ENCODE measurements at regions not wholly inside any gene's neighbourhood (a gene's known extent, or its start where the extent isn't known, plus 50 kb on each side); places are given as distances from the start of the nearest gene placed in this dataset.
A peak's percentile ranks its signal among the peaks of the same experiment; 100 is the strongest.

DNA sequence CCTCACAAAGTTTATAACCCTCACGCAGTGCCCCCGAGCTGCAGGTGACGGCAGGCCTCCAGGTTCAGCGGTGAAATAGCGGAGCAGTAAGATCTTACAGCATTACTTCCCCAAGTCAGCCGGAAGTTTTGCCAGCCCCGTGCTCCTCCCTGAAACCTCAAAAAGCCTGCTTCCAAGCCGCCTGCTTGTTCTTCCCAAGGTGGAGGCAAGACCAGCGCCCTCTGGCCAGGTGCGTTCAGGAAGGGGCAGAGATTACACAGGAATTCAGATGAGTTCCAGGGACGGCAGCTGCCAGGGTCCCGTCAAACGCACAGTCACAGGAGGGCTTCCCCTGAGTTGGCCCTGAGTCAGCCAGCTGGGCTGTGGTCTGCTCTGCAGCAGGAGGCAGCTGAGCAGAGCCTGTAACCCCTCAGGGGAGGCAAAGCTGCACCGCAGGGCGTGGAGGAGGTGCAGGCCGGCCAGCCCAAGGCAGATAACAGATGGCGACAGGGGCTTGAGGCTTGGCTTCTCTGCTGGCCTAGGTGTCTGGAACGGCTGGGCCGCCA, 124.1 kb upstream of the RPS6KA2 start:
- no peak for DNase-seq (ENCODE audit: low spot score)

DNA sequence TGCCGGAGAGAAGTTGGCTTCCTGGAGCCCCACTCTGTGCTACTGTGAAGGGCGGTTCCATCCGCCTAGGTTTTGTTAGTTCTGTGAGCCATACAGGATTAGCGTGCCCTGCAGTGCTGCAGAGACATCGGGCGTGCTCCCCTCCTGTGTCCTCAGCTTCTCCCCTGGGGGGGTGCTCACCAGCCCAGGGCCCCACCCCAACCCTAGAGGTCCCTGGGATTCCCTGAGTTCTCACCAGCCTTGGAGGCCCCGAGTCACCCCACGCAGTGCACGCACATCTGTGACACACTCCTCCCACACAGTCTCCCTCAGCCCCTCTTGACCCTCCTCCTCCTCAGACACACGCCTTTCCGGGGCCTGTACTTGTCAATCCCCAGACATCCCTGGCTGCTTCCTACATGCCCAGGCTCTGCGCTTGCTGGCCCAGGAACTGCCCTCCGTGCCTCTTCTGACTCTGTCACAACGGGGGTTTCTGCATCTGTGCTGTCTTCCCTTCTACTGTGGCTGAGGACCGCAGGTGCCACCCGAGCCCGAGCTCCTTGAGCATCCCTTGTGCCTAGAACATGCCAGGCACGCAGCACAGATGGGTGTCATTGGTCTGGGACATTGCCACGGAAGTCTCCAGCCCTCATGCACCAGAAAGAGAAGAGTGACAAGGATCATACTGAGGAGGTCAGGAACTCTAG, 123.2 kb upstream of the RPS6KA2 start:
- DNase-seq (ENCODE audit: low spot score), result no peak

DNA sequence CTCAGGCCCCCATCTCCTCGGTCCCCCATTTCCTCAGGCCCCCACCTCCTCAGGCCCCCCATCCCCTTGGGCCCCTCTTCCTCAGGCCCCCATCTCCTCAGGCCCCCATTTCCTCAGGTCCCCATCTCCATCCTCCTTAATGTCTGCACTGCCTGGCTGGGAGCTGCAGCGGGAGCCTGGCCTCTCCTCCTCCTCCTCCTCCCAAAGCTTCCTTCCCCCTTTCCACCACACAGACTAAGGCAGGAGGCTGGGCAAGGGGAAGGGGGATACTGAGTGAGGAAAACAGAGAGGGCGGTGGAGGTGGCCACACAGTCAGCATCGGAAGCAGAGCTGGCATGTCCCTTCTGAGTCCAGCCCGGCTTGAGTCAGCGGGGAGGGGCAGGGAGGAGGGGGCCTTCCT, 122.6 kb upstream of the RPS6KA2 start:
- no peak for DNase-seq (ENCODE audit: low spot score)

DNA sequence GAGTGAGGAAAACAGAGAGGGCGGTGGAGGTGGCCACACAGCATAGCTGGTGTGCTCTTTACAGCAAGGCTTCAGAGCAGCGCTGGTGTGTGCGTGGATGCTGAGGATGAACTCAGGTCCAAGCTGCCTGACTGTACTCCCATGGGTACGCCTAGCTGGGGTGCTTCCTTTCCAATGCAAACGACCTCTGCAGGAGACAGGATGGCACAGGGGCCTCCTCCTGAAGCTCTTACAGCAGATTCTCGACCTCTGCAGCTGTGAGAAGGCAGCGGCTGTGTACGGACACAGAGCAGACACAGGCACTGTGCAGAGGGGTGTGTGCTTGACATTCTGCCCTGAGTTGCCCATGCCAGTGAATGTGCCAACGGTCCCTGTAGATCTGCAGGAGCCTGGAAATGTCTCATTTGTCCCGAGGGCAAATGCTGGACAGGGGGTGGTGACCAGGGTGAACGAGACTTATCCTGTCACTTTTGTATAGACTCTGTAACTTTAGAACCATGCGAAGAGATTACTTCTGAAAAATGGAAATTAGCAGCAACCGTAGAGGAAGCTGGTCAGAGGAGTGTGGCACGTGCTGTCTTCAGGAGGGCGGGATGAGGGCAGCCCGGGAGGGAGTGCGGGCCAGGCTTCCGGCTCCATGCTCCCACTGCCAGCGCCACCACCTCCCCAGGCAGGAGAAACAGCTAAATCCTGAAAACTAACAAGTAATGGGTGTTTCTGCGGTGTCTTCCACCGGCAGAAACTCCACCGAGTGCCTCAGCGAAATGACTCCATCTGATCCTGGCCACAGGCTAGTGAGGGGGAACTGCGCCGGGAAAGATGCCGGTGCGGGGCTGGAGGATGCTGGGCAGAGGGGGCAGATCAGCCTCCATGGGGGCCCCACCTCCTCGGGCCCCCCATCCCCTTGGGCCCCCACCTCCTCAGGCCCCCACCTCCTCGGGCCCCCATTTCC, 120.9 kb upstream of the RPS6KA2 start:
- no peak for DNase-seq (ENCODE audit: low spot score)

DNA sequence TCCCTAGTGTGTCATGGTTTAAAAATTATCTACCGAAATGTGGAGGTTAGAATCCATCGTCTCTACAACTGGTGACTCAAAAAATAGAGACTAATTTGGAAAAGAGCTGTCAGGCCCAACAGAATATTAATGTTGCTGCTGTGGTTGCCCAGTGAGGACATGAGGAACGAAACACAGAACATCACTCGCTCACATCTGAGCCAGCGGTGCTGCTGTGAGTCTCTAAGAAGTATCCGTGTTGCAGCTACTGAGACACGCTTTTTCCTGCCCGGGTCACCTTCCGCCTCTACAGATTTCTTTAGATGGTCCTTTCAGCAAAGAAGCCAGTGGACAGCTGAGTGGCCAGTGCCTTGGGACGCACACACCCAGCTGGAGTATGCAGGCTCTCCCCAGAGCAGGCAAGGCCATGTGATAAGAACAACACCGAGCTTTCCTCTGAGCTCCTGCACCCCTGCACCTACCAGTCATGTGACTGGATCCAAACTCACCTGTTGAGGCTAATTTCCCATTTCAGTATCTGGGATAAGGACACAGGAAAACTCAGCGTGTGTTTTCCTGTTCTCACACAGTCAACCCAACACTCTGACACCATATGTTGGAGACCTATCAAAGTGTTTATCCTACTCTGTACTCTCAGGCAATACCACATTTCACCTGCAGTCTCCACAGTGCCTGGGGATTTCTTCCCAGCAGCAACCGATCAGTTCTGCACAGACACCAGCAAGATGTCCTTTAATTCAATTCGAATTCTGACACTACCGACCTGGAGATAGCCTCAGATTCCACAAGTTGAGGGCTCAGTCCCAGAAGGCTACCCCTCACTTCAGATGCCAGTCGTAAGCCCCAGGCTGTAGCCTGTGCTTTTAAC, 119.0 kb upstream of the RPS6KA2 start:
- peak; percentile 53 for DNase-seq (ENCODE audit: low spot score)

DNA sequence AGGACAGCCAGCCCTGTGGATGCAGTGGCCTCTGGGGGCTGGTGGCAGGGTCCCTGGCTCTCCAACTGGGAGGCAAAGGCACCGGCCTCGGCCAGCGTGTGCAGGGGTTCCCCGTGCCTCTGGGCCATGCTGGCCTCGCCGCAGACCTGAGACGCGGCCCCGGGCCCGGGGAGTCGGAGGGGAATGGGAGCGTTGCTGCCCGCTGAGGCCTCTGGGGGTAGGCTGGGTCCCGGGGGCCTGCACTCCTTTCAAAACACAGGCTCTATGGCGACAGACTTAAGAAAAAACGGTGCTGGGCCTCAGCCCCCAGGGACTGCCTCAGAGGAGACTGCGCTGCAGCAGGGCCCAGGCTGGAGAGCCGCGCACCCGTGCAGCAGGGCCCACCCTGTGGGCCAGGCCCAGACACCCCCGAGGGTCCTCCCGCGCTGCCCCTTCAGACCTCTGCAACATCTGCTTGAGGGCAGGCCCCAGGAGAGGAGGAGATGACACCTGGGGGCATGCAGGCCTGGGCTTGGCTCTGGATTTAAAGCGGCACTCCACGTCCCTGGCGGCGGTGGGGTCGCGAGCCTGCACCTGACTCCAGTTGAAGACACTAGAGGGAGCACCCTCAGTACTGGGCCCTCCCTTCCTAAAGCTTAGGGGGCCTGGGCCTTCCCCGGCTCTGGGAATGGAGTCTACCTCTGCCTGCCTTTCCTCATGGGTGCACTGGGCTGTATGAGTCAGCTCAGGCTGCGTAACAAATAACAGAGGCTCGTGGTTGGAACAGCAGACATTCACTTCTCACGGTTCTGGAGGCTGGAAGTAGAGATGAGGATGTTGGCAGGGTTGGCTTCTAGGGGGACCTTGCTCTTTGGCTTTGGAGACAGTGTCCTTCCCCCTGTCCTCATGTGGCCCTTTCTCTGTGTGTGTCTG, 117.4 kb upstream of the RPS6KA2 start:
- no peak for DNase-seq (ENCODE audit: low spot score)

DNA sequence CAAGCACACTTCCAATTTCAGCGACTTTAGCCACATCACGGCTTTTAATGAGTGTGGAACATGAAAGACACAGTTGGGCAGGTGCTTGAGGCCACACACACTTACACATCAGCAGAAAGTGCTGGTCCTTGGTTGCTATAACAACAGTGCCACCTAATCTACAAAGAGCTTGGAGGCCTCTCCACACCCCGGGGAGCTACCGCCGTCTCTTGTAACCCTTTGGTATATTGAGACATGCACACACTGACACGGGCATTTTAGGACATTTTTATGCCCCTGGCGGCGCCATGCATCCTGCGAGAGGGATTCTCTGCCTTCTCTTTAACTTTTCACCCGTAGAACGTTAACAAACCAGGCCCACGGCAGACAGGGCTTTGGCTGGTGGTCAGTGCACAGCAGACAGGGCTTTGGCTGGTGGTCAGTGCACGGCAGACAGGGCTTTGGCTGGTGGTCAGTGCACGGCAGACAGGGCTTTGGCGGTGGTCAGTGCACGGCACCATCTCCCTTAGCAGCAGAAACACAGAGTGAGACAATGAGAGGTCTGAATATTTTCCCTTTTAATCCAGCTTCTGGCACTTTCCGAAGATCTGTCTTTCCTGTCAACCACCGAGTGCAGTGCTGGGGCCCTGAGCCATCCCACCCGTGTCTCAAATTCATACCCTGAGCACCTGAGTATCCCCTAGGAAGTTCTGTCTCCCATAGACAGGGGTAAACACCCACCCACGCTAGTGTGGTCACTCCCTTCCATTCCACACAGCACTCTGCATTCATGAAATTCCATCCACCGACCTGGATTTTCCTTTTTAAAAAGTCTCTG, 116.6 kb upstream of the RPS6KA2 start:
- DNase-seq (ENCODE audit: low spot score), result no peak

DNA sequence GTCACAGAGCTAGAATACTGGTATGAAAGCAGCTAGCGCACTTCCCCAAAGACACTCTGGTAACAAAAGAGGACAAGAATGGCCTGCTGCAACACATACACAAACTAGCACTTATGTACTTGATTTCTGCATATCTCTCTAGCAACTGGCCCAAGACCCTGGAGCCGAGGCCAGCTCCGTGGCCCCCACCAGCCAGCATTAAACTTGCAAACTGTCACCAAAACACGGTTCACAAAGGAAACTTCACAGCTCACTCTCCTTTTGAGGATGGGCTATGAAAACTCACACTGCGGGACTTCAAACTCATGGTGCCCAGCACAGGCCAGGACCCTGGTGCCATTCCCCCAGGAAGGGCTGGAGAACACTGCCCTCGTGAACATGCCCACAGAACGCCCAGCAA, 115.9 kb upstream of the RPS6KA2 start:
- DNase-seq (ENCODE audit: low spot score), result no peak

DNA sequence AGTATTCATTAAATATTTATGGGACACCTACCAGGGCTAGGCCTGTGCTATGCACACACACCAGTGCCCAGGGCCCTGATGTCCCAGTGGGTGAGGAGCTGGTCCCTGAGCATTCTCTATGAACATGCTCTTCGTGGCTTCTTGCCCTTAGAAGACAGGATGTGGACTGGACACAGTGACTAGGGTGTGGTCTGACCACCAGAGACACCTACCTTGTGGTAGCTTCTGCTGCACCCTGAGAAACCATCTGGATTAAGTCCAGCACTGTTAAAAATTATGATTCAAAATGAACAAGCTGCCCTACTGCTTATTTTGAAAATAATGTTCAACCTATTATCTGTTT, 112.9 kb upstream of the RPS6KA2 start:
- DNase-seq (ENCODE audit: low spot score), result no peak

DNA sequence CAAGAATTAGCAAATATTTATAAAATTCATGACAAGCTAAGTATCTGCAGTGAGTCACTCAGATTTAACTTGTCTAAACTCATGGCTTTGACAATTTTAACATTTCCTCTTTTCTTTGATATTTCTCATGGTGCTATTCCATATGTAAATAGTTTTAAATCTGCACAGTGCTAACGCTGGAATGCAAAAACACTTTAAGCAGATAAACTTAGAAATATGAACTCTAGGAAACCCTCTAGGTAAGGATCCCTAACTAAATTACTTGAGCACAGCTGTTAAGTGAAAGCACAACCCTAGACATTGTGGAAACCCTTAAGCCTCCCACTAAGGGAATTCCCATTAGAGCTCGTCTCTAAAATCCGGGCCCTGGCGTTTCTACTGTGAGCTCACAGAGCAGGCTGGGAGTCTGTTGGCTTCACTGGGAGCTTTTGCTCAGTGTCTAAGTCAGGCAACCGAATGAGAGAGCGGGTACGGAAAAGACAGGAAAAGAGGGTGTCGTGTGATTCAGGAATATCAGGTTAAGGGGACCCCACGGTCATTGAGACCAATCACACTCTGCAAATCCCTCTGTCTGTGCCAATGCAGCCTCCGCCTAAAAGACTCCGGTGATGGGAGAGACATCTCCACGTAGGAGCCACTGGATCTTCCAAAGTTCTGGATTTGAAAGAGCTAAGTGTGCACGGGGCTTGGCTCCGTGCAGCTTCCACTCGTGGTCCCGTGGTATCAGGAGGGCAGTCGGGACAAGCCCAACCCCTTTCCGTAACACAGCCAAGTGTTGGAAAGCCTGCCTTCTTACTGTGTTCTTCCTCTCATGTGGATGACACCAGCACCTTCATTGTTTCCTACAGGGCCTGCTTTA, 112.3 kb upstream of the RPS6KA2 start:
- no peak for DNase-seq (ENCODE audit: low spot score)

DNA sequence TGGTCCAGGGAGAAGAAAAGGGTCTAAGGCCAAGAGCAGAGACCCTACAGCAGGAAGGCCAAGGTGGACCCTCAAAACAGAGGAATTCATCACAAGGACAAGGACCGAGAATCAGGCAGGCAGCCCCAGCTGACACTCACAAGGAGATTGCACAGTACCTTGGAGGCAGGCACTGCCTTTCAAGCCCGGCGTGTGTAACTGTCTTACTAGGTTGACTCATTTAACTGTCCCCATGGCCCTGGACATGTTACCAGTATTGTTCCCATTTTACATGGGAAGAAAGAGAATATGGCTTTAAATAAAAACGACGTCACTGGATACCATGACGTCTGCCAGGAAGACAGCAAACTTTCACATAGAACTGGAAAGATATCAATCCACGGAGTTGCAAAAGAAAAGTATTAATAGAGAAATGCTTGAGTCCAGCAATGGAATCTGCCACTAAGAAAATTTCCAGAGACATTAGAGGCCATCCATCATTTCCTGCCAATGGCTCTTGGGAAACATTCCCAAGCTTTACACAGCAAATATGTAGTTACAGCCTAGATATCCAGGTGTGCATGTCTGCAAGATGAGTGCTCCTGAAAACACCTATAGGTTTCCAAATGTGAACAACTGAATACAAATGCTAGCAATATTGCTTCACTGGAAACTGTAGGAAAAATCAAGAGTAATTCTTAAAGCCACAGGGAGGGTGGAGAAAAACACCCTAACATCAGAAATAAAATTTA, 111.5 kb upstream of the RPS6KA2 start:
- DNase-seq (ENCODE audit: low spot score), result no peak

DNA sequence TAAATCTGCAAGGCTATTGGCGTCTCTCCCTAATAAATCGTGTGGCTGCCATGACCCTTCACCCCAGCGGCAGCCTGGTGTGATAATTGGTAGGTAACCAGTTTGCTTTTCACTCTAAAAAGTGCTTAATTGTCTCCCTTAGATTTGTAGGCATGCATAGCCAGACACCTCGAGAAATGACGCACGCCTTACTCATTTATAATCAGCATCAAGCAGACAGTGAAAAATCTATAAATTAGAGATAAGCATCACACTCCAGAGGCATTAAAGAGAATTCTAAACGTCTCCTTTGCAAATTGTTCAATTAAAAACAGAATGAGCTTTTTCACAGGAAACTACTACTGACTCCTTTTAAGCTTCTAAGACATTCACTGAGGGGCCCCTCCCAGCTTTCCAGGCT, 110.2 kb upstream of the RPS6KA2 start:
- no peak for DNase-seq (ENCODE audit: low spot score)

DNA sequence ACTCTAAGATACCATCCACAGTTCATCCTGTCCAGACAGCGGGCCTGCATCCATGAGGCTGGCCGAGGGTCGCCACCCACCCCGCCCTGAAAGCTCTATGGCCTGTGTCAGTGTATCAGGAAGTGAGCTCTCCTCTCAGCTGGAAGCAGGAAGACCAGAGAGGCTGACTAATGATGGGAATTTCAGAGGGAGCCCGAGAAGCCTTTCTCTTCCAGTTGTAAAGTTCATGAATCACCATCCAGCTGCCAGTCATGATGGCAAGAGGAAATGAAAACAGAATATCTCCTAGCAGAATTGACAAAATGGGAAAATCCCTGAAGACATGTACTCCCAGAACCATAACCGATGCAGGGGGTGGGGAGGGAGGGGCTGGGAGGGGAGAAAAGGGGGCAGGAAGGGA, 109.6 kb upstream of the RPS6KA2 start:
- no peak for DNase-seq (ENCODE audit: low spot score)

DNA sequence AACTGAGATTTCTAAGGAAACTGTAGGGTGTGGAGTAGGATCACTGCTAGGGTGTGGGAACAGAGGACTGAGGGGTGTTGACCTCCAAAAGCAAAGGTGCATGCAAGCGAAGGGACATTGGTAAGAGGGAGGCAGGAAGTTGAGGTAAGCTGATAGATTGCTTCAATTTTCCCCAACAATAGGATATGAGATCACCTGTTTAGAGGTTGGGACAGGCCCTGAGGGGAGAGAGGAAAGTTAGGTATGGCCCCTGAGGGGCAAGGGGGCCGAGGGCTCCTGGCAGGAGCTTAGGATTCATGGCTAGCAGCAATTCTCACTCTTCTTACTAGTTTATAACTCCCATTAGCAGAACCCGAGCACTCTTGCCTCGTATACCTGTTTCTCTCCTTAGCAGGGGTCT, 106.8 kb upstream of the RPS6KA2 start:
- DNase-seq (ENCODE audit: low spot score), result no peak

DNA sequence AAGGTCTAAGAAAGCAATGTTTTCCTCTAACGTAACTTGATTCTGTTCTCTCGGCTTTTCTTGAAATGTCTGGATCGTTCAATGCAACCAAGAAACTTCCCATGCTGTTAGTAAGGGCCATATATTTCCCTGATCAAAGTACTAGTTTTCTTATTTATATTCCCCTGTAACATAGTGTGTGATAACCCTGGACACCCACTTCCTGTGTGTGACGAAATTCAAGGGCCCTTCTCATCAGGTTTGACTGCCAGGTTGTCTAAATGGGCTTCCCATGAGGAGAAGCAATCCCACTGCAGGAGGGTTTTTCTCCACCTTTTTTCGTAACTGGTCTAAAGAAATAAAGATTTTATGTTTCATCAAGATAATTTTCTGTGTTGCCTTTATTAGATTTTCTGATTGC, 102.6 kb upstream of the RPS6KA2 start:
- DNase-seq (ENCODE audit: low spot score), result no peak

DNA sequence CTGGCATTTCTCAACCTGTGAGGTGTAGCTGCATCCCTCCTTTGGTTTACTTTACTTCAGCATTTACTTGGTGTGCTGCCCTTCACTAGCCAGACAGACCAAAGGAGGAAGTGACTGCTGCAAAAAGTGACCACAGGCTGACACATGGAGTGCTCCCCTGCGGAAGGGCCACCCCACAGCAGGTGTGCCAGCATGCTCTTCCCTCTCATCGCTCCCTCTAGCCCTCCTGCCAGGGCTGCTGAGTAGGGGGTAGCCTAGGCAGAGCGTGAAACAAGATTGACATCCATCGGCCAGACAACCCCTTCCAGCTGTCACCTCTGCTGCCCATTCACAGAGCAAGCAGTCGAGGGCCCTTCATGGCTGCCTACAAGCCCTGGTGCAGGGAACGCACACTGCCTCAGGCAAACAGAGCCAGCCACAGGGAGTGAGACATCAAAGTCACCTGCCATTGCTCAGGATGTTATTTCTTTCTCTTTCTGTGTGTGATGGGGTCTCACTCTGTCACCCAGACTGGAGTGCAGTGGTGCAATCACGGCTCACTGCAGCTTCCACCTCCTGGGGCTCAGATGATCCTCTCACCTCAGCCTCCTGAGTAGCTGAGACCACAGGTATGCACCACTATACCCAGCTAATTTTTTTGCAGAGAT, 102.0 kb upstream of the RPS6KA2 start:
- DNase-seq (ENCODE audit: low spot score), result no peak

DNA sequence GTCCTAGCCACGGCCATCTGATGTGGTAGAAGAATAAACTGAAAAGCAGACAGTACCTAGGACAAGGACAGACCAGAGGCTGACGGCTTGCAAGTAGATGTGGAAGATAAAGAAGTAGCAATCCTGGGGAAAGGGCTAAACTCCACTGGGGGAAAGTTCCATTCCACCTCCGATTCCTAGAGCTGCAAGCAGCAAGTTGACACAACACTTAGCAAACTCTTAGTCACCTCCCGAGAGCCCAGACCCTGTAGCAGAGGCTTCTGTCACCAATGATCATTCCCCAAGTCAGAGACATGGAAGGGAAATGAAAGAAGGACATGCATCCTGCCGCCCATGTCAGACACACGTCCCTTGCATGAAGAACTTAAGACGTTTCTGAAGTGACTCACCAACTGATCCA, 99.2 kb upstream of the RPS6KA2 start:
- no peak for DNase-seq (ENCODE audit: low spot score)

DNA sequence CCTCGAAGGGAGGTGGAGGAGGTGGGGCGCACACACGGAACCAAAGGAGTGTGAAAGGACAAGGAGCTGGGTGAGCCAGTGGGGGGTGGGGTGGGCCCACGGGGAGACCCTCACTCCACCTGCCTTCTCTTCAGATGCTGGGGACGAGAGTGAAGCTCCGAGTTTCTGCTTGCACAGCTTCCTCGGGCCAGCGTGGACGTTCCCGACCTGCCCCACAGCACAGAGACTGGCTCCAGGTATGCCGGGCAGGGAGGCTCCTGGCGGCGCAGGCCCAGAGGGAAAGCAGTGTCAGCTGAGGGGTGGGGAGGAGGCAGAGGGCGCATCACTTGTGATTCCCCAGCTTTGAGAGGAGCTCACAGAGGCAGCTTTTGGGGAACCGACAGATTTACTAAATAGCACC, 98.5 kb upstream of the RPS6KA2 start:
- DNase-seq (ENCODE audit: low spot score), result no peak
